Glutamatergic neuron (in vitro differentiated cells): ENCODE measurements at regions not wholly inside any gene's neighbourhood (a gene's known extent, or its start where the extent isn't known, plus 50 kb on each side); places are given as distances from the start of the nearest gene placed in this dataset.

Source experiments
- DNase-seq: peaks from one replicate; pipeline ENCODE4 v3.0.0; 2022
- H3K27ac Mint-ChIP-seq: one replicate; pipeline ENCODE4 v1.8.0; 2020; ENCODE audit warnings: mild to moderate bottlenecking, mixed read lengths, inconsistent platforms; ENCODE audit not compliant: unreplicated experiment
- H3K27me3 Mint-ChIP-seq: one replicate; pipeline ENCODE4 v1.8.0; 2020; ENCODE audit warnings: mild to moderate bottlenecking, moderate library complexity, mixed read lengths, inconsistent platforms; ENCODE audit not compliant: unreplicated experiment
- H3K36me3 Mint-ChIP-seq: one replicate; pipeline ENCODE4 v1.8.0; 2020; ENCODE audit warnings: mild to moderate bottlenecking, mixed read lengths, inconsistent platforms; ENCODE audit not compliant: unreplicated experiment
- H3K4me1 Mint-ChIP-seq: one replicate; pipeline ENCODE4 v1.8.0; 2020; ENCODE audit warnings: mild to moderate bottlenecking, low read depth, mixed read lengths, inconsistent platforms; ENCODE audit not compliant: unreplicated experiment
- H3K4me3 Mint-ChIP-seq: one replicate; pipeline ENCODE4 v1.8.0; 2020; ENCODE audit warnings: mild to moderate bottlenecking, mixed read lengths, inconsistent platforms; ENCODE audit not compliant: unreplicated experiment
- H3K9me3 Mint-ChIP-seq: one replicate; pipeline ENCODE4 v1.8.0; 2020; ENCODE audit warnings: mild to moderate bottlenecking, moderate library complexity, mixed read lengths, inconsistent platforms; ENCODE audit not compliant: unreplicated experiment
- CTCF ChIP-seq: fragments of 200-600 bp; sonication (generic); IDR thresholded peaks from one replicate; pipeline ENCODE4 v1.5.0; 2021; ENCODE audit not compliant: partially characterized antibody, unreplicated experiment

GRCh38 chrY:8064500-8064899 is 1152.9 kb upstream of the AMELY start:
- Mint-ChIP-seq H3K27me3 (no peaks in the 10 kb centered on the region), H3K9me3 (no peaks in the 10 kb centered on the region), H3K4me3 (no peak overlapping the region), H3K4me1 (no peaks in the 10 kb centered on the region), H3K36me3 (no peaks in the 10 kb centered on the region), H3K27ac (no peak overlapping the region)
- TF ChIP-seq CTCF, result no peak
- no peak for DNase-seq

- Mint-ChIP-seq H3K4me1 (no peaks in the 10 kb centered on the region), H3K9me3 (no peaks in the 10 kb centered on the region), H3K4me3 (no peak overlapping the region), H3K27me3 (no peaks in the 10 kb centered on the region), H3K27ac (no peak overlapping the region), H3K36me3 (no peaks in the 10 kb centered on the region)
- no peak for DNase-seq
- TF ChIP-seq CTCF, result no peak
Observed at GRCh38 chrY:8063973-8064372, 1152.4 kb upstream of the AMELY start.

- DNase-seq, result no peak
- TF ChIP-seq CTCF, result no peak
- Mint-ChIP-seq H3K4me1 (no peaks in the 10 kb centered on the region), H3K9me3 (no peaks in the 10 kb centered on the region), H3K36me3 (no peaks in the 10 kb centered on the region), H3K27me3 (no peaks in the 10 kb centered on the region), H3K27ac (no peak overlapping the region), H3K4me3 (no peak overlapping the region)
Observed at GRCh38 chrY:8058613-8059012, 1147.1 kb upstream of the AMELY start.

GRCh38 chrY:8051340-8051739 is 1139.8 kb upstream of the AMELY start:
- Mint-ChIP-seq H3K9me3 (no peaks in the 10 kb centered on the region), H3K4me1 (no peaks in the 10 kb centered on the region), H3K27ac (no peak overlapping the region), H3K27me3 (peaks cover 2% of the 10 kb centered on the region), H3K36me3 (no peaks in the 10 kb centered on the region), H3K4me3 (no peak overlapping the region)
- TF ChIP-seq CTCF, result no peak
- no peak for DNase-seq

GRCh38 chrY:8041238-8041637 is 1129.7 kb upstream of the AMELY start:
- Mint-ChIP-seq H3K4me3 (no peak overlapping the region), H3K4me1 (no peaks in the 10 kb centered on the region), H3K27me3 (no peaks in the 10 kb centered on the region), H3K9me3 (no peaks in the 10 kb centered on the region), H3K36me3 (no peaks in the 10 kb centered on the region), H3K27ac (no peak overlapping the region)
- no peak for TF ChIP-seq CTCF
- no peak for DNase-seq
